T-cell (primary cell): ENCODE measurements at regions not wholly inside any gene's neighbourhood (a gene's known extent, or its start where the extent isn't known, plus 50 kb on each side); places are given as distances from the start of the nearest gene placed in this dataset.

ENCODE experiments used
- ATAC-seq, 4 experiments: fragments of 200-7000 bp in 3 of 4; fragments of 150-1000 bp in 1 of 4; cut with Tn5 transposase; replicated peaks in 1 of 4; 1 replicate in 3 of 4; 2 replicates in 1 of 4; pipeline ENCODE4 v1.10.0; 2021; ENCODE audit warnings: moderate library complexity in 3 of 4, mild to moderate bottlenecking in 2 of 4, moderate number of reproducible peaks in 1 of 4
- CTCF ChIA-PET, 2 donors: fragments of 300-600 bp; sonication (Branson Sonifier 250); formaldehyde crosslinking; loops; one replicate each; lab custom pipeline; 2022; ENCODE audit warnings: antibody characterized with exemption in 2 of 2; lab: Charles Lee
- POLR2A ChIA-PET, 2 donors: fragments of 300-600 bp; sonication (Branson Sonifier 250); formaldehyde crosslinking; loops; one replicate each; lab custom pipeline; 2022; ENCODE audit warnings: antibody characterized with exemption in 2 of 2; lab: Charles Lee
- DNase-seq, 35 experiments: peaks; one replicate each; pipeline versions ENCODE4 v3.0.0 to v3.0.0-alpha.2; 2013 to 2023
- H3K27ac ChIP-seq: one replicate; pipeline ENCODE4 v1.5.1; 2013; ENCODE audit warnings: low read length
- H3K27me3 ChIP-seq, 2 experiments: replicated peaks in 1 of 2; 1 replicate in 1 of 2; 2 replicates in 1 of 2; pipeline versions ENCODE4 v1.6.1 to v1.7.0; 2013; ENCODE audit warnings: low read length in 1 of 2, mixed read lengths in 1 of 2; ENCODE audit not compliant: control insufficient read depth in 2 of 2, insufficient read depth in 2 of 2; ENCODE audit errors: extremely low read depth in 1 of 2
- H3K36me3 ChIP-seq, 2 donors: 1 replicate in 1 of 2; 2 replicates in 1 of 2; pipeline versions ENCODE4 v1.6.1 to v1.7.0; 2013; ENCODE audit warnings: low read length in 1 of 2; ENCODE audit not compliant: control insufficient read depth in 2 of 2, insufficient read depth in 1 of 2; ENCODE audit errors: extremely low read depth in 1 of 2
- H3K4me1 ChIP-seq, 2 experiments: 1 replicate in 1 of 2; 2 replicates in 1 of 2; pipeline versions ENCODE4 v1.6.1 to v1.7.0; 2013; ENCODE audit warnings: low read length in 2 of 2, mixed read lengths in 1 of 2; ENCODE audit not compliant: insufficient read depth in 2 of 2, control insufficient read depth in 1 of 2; ENCODE audit errors: extremely low read depth in 1 of 2
- H3K4me3 ChIP-seq, 2 donors: 1 replicate in 1 of 2; 2 replicates in 1 of 2; pipeline versions ENCODE4 v1.5.1 to v1.7.0; 2013; ENCODE audit warnings: mild to moderate bottlenecking in 2 of 2, low read length in 1 of 2, moderate library complexity in 1 of 2; ENCODE audit not compliant: control insufficient read depth in 1 of 2; ENCODE audit errors: extremely low read depth in 1 of 2
- H3K9me3 ChIP-seq: 2 replicates; pipeline ENCODE4 v1.7.0; 2013
- H3K27ac Mint-ChIP-seq, 2 donors: one replicate each; pipeline ENCODE4 v1.8.0; 2020 to 2021; ENCODE audit warnings: mild to moderate bottlenecking in 2 of 2, mixed read lengths in 2 of 2
- H3K27me3 Mint-ChIP-seq, 2 donors: one replicate each; pipeline ENCODE4 v1.8.0; 2021 to 2022; ENCODE audit warnings: mixed read lengths in 2 of 2
- H3K36me3 Mint-ChIP-seq: one replicate; pipeline ENCODE4 v1.8.0; 2021; ENCODE audit warnings: mixed read lengths
- H3K4me1 Mint-ChIP-seq, 3 donors: one replicate each; pipeline ENCODE4 v1.8.0; 2020 to 2022; ENCODE audit warnings: mixed read lengths in 3 of 3, mild to moderate bottlenecking in 1 of 3
- H3K4me3 Mint-ChIP-seq, 3 donors: one replicate each; pipeline ENCODE4 v1.8.0; 2020 to 2022; ENCODE audit warnings: mild to moderate bottlenecking in 3 of 3, mixed read lengths in 3 of 3, moderate library complexity in 3 of 3
- H3K9me3 Mint-ChIP-seq, 3 donors: one replicate each; pipeline ENCODE4 v1.8.0; 2020 to 2022; ENCODE audit warnings: mixed read lengths in 3 of 3
- WGBS: methylation state at CpG from one replicate; pipeline ENCODE4 v1.1.5; 2013; ENCODE audit warnings: missing lambda C conversion rate; ENCODE audit not compliant: insufficient coverage; 5-methylcytosine and 5-hydroxymethylcytosine counted together

GRCh38 chr6:76466286-76466685 is 393.8 kb upstream of the IMPG1 start:
- Mint-ChIP-seq H3K9me3 (peaks cover 5 to 18% (median 12%) of the 10 kb centered on the region in 3 donors), H3K27ac (no peak overlapping the region), H3K4me3 (no peak overlapping the region), H3K27me3 (no peaks in the 10 kb centered on the region), H3K36me3 (no peaks in the 10 kb centered on the region), H3K4me1 (no peaks in the 10 kb centered on the region)
- ATAC-seq (no peak), DNase-seq (no peak)
- H3K4me1 ChIP-seq = no peaks in the 10 kb centered on the region
- ChIA-PET CTCF (no interaction called here), POLR2A (no interaction called here)
- H3K36me3 ChIP-seq = no peaks in the 10 kb centered on the region
- peaks cover 2% of the 10 kb centered on the region for H3K9me3 ChIP-seq
- no peak overlapping the region for H3K4me3 ChIP-seq
- H3K27ac ChIP-seq = no peak overlapping the region
- WGBS = 59% methylated on average over 2 of the region's 4 CpGs
- no peaks in the 10 kb centered on the region for H3K27me3 ChIP-seq

DNA sequence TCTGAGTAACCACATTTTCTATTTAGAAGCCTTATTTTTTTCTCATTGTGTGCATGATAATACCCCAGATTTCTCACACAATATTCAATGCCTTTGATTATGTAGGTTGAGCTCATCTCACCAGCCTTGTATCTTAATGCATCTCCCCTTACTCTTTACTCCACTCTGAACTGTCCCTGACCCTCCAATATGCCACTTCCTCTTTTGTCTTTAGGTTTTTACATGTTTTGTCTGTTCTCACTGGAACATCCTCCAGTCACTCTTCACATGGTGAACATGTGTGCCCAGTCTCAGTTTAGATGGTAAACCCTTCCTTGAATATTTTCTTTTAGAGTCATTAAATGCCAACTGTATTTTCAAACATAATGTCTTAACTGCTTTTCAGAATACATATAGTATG is 392.9 kb upstream of the IMPG1 start:
- H3K27me3 Mint-ChIP-seq = no peaks in the 10 kb centered on the region
- POLR2A ChIA-PET = no interaction called here
- H3K9me3 Mint-ChIP-seq = peaks cover 5 to 18% (median 12%) of the 10 kb centered on the region in 3 donors

GRCh38 chr6:76453270-76453669 is 380.8 kb upstream of the IMPG1 start:
- no peaks in the 10 kb centered on the region for H3K36me3 Mint-ChIP-seq

More for the DNA sequence above, 392.9 kb upstream of the IMPG1 start:
- H3K4me3 ChIP-seq = no peak overlapping the region
- no peaks in the 10 kb centered on the region for H3K27me3 ChIP-seq
- DNase-seq (no peak), ATAC-seq (no peak)
- Mint-ChIP-seq H3K27ac (no peak overlapping the region), H3K36me3 (no peaks in the 10 kb centered on the region), H3K4me3 (no peak overlapping the region), H3K4me1 (no peaks in the 10 kb centered on the region)
- H3K4me1 ChIP-seq = no peaks in the 10 kb centered on the region
- no peak overlapping the region for H3K27ac ChIP-seq
- CTCF ChIA-PET = no interaction called here
- peaks cover 2% of the 10 kb centered on the region for H3K9me3 ChIP-seq
- H3K36me3 ChIP-seq = no peaks in the 10 kb centered on the region

DNA sequence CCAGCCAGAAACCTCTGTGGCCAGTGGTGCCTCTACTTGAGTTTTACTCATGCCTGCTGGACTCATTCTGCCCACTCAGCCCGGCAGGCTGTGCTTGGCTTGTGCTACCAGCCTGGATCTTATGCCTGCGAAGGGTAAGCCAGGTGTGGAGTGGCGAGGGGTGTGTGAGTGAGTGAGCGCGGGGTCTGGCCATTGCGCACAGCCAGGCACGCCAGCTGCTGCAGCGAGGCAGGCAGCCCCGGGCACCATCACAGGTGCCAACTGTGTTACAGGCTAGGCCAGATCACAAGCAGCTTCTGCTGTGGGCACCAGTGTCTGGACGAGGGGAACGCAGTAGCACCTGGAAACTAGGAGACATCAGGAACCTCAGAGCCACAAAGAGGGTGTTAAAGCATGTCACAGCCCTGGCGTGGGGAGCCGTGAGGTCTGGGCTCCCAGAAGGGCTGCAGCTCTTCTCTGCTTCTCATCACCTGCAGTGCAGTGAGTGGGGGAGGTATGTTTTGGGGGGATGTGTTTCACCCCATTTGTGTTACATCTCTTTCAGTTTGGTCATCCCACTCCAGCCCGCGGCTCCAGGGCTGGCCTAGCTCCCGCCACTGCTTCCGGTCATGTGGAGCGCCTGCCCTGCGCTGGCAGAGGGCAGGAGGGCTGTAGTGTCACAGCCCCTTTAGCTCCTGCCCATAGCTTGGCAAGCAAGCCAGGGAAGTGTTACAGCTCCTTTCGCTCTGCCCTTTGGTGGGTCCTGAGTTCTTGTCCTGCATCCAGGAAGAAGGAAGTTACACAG is 379.7 kb upstream of the IMPG1 start:
- peaks cover 4 to 25% (median 12%) of the 10 kb centered on the region in 3 donors for H3K9me3 Mint-ChIP-seq
- DNase-seq (no peak), ATAC-seq (no peak)
- no peak overlapping the region for H3K27ac ChIP-seq
- H3K9me3 ChIP-seq = peaks cover 5% of the 10 kb centered on the region
- 93% methylated on average over 16 of the region's 20 CpGs for WGBS
- no peaks in the 10 kb centered on the region for H3K36me3 ChIP-seq
- H3K27me3 ChIP-seq = no peaks in the 10 kb centered on the region
- CTCF ChIA-PET = no interaction called here
- H3K4me1 ChIP-seq = no peaks in the 10 kb centered on the region
- H3K27ac Mint-ChIP-seq = no peak overlapping the region
- H3K4me3 ChIP-seq = no peak overlapping the region
- no peaks in the 10 kb centered on the region for H3K4me1 Mint-ChIP-seq
- H3K27me3 Mint-ChIP-seq = no peaks in the 10 kb centered on the region
- POLR2A ChIA-PET = no interaction called here
- H3K36me3 Mint-ChIP-seq = no peaks in the 10 kb centered on the region
- no peak overlapping the region for H3K4me3 Mint-ChIP-seq

More at GRCh38 chr6:76453270-76453669, 380.8 kb upstream of the IMPG1 start:
- ChIA-PET POLR2A (no interaction called here), CTCF (no interaction called here)
- ATAC-seq (no peak), DNase-seq (no peak)
- H3K4me3 Mint-ChIP-seq = no peak overlapping the region
- H3K9me3 ChIP-seq = peaks cover 5% of the 10 kb centered on the region
- no peak overlapping the region for H3K4me3 ChIP-seq
- H3K4me1 ChIP-seq = no peaks in the 10 kb centered on the region
- no peaks in the 10 kb centered on the region for H3K4me1 Mint-ChIP-seq
- H3K27me3 ChIP-seq = no peaks in the 10 kb centered on the region
- H3K27ac Mint-ChIP-seq = no peak overlapping the region
- no peak overlapping the region for H3K27ac ChIP-seq
- WGBS = 81% methylated on average over 15 of the region's 15 CpGs
- no peaks in the 10 kb centered on the region for H3K36me3 ChIP-seq
- no peaks in the 10 kb centered on the region for H3K27me3 Mint-ChIP-seq
- H3K9me3 Mint-ChIP-seq = peaks cover 4 to 17% (median 12%) of the 10 kb centered on the region in 3 donors

GRCh38 chr6:76448109-76448508 is 375.6 kb upstream of the IMPG1 start:
- H3K9me3 Mint-ChIP-seq = peaks cover 0 to 20% (median 15%) of the 10 kb centered on the region in 3 donors
- no peak overlapping the region for H3K4me3 Mint-ChIP-seq
- H3K36me3 ChIP-seq = no peaks in the 10 kb centered on the region
- CTCF ChIA-PET = no interaction called here
- POLR2A ChIA-PET = no interaction called here
- no peaks in the 10 kb centered on the region for H3K4me1 ChIP-seq
- H3K27ac Mint-ChIP-seq = no peak overlapping the region
- H3K27me3 ChIP-seq = no peaks in the 10 kb centered on the region
- H3K27me3 Mint-ChIP-seq = no peaks in the 10 kb centered on the region
- no peak overlapping the region for H3K4me3 ChIP-seq
- H3K4me1 Mint-ChIP-seq = no peaks in the 10 kb centered on the region
- DNase-seq = no peak
- no peak overlapping the region for H3K27ac ChIP-seq
- peaks cover 5% of the 10 kb centered on the region for H3K9me3 ChIP-seq
- H3K36me3 Mint-ChIP-seq = no peaks in the 10 kb centered on the region
- ATAC-seq = no peak
- no CpG with 5 or more reads among the region's 1 CpG for WGBS

- no peak for DNase-seq
- no peaks in the 10 kb centered on the region for H3K4me1 ChIP-seq
- Mint-ChIP-seq H3K4me1 (no peaks in the 10 kb centered on the region), H3K27me3 (no peaks in the 10 kb centered on the region), H3K36me3 (no peaks in the 10 kb centered on the region), H3K27ac (no peak overlapping the region), H3K9me3 (peaks cover 5 to 15% (median 6%) of the 10 kb centered on the region in 3 donors), H3K4me3 (no peak overlapping the region)
- H3K27ac ChIP-seq = no peak overlapping the region
- H3K27me3 ChIP-seq = no peaks in the 10 kb centered on the region
- no CpG with 5 or more reads among the region's 3 CpGs for WGBS
- H3K36me3 ChIP-seq = no peaks in the 10 kb centered on the region
- CTCF ChIA-PET = no interaction called here
- POLR2A ChIA-PET = no interaction called here
- H3K4me3 ChIP-seq = no peak overlapping the region
- no peak for ATAC-seq
- H3K9me3 ChIP-seq = no peaks in the 10 kb centered on the region
These were observed 369.4 kb upstream of the IMPG1 start for GRCh38 chr6:76441875-76442274.
